ENCODE measurements at regions not wholly inside any gene's neighbourhood (a gene's known extent, or its start where the extent isn't known, plus 50 kb on each side); places are given as distances from the start of the nearest gene placed in this dataset.

GRCh38 chr20:16918366-16918765, 170.2 kb downstream of the OTOR start:
- Histone ChIP-seq H3K36me3 (ENCODE audit: control insufficient read depth in 3 of 3, insufficient read depth in 2 of 3, low read depth in 1 of 3, low read length in 3 of 3) (no peaks in the 10 kb centered on the region), H3K4me3 (ENCODE audit: low read depth in 1 of 3, low read length in 3 of 3) (no peak overlapping the region), H3K27ac (ENCODE audit: low read depth in 1 of 3, low read length in 2 of 3) (no peak overlapping the region), H3K9me3 (ENCODE audit: control insufficient read depth in 2 of 2, insufficient read depth in 1 of 2, low read depth in 1 of 2, low read length in 1 of 2) (no peaks in the 10 kb centered on the region), H3K4me1 (ENCODE audit: control insufficient read depth in 3 of 3, insufficient read depth in 2 of 3, low read depth in 1 of 3, low read length in 2 of 3) (no peaks in the 10 kb centered on the region), H3K27me3 (ENCODE audit: control insufficient read depth in 3 of 3, insufficient read depth in 3 of 3, low read length in 3 of 3) (no peaks in the 10 kb centered on the region)
- FAIRE-seq, result no peak
- 84 to 92% (median 89%) methylated on average over 4 of the region's 4 CpGs for WGBS, 3 donors
- no peak for DNase-seq

- Histone ChIP-seq H3K4me3 (ENCODE audit: low read depth in 1 of 3, low read length in 3 of 3) (no peak overlapping the region), H3K27ac (ENCODE audit: low read depth in 1 of 3, low read length in 2 of 3) (no peak overlapping the region), H3K36me3 (ENCODE audit: control insufficient read depth in 3 of 3, insufficient read depth in 2 of 3, low read depth in 1 of 3, low read length in 3 of 3) (no peaks in the 10 kb centered on the region), H3K4me1 (ENCODE audit: control insufficient read depth in 3 of 3, insufficient read depth in 2 of 3, low read depth in 1 of 3, low read length in 2 of 3) (no peaks in the 10 kb centered on the region), H3K27me3 (ENCODE audit: control insufficient read depth in 3 of 3, insufficient read depth in 3 of 3, low read length in 3 of 3) (no peaks in the 10 kb centered on the region), H3K9me3 (ENCODE audit: control insufficient read depth in 2 of 2, insufficient read depth in 1 of 2, low read depth in 1 of 2, low read length in 1 of 2) (no peaks in the 10 kb centered on the region)
- no peak for DNase-seq
- FAIRE-seq, result no peak
- WGBS, 3 donors, result 60 to 73% (median 63%) methylated on average over 5 of the region's 5 CpGs
Measured at GRCh38 chr20:16919841-16920240, 171.7 kb downstream of the OTOR start.

- no peaks in the 10 kb centered on the region for H3K4me1 ChIP-seq (ENCODE audit: control insufficient read depth in 3 of 3, insufficient read depth in 2 of 3, low read depth in 1 of 3, low read length in 2 of 3)
- DNase-seq, result no peak
- 44 to 80% (median 60%) methylated on average over 3 of the region's 3 CpGs for WGBS, 3 donors
- H3K4me3 ChIP-seq (ENCODE audit: low read depth in 1 of 3, low read length in 3 of 3), result no peak overlapping the region
- H3K36me3 ChIP-seq (ENCODE audit: control insufficient read depth in 3 of 3, insufficient read depth in 2 of 3, low read depth in 1 of 3, low read length in 3 of 3), result no peaks in the 10 kb centered on the region
- no peaks in the 10 kb centered on the region for H3K27me3 ChIP-seq (ENCODE audit: control insufficient read depth in 3 of 3, insufficient read depth in 3 of 3, low read length in 3 of 3)
- no peak overlapping the region for H3K27ac ChIP-seq (ENCODE audit: low read depth in 1 of 3, low read length in 2 of 3)
- FAIRE-seq, result no peak
- no peaks in the 10 kb centered on the region for H3K9me3 ChIP-seq (ENCODE audit: control insufficient read depth in 2 of 2, insufficient read depth in 1 of 2, low read depth in 1 of 2, low read length in 1 of 2)
Measured at GRCh38 chr20:16922834-16923233, 174.7 kb downstream of the OTOR start.

DNA sequence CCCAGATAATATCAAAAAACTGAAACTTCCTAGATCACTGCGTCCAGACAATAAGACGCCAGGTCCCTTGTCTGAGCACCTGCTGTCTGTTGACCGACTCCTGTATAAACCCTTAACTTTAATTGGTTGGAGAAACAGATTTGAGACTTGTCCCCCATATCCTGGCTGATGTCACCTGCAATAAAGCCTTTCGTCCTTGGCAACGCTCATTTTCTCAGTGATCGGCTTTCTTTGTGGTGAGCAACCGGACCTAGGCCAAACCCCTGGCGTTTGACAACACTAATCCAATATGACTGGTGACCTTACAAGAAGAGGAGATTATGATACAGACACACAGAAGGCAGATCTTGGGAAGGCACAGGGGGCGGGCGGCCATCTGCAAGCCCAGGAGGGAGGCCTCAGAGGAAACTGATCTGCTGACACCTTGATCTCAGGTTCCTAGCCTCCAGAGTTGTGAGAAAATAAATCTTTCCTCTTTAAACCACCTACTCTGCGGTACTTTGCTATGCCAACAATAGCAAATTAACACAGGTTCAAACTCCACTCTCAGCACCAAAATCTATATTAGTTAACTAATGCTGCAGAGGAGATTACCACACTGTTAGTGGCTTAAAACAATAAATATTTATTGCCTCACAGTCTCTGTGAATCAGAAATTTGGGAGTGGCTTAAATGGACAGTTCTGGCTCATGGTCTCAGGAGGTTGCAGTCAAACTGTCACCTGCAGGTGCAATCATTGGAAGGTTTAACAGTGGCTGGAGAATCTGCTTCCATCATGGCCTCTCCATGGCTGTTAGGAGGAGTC, 178.7 kb downstream of the OTOR start:
- H3K36me3 ChIP-seq (ENCODE audit: control insufficient read depth in 3 of 3, insufficient read depth in 2 of 3, low read depth in 1 of 3, low read length in 3 of 3), result no peaks in the 10 kb centered on the region
- DNase-seq (peak; percentile 71), FAIRE-seq (no peak)

GRCh38 chr20:16929756-16930155, 181.6 kb downstream of the OTOR start:
- DNase-seq (no peak), FAIRE-seq (no peak)
- H3K9me3 ChIP-seq (ENCODE audit: control insufficient read depth in 2 of 2, insufficient read depth in 1 of 2, low read depth in 1 of 2, low read length in 1 of 2), result no peaks in the 10 kb centered on the region
- no peak overlapping the region for H3K27ac ChIP-seq (ENCODE audit: low read depth in 1 of 3, low read length in 2 of 3)
- no peaks in the 10 kb centered on the region for H3K27me3 ChIP-seq (ENCODE audit: control insufficient read depth in 3 of 3, insufficient read depth in 3 of 3, low read length in 3 of 3)
- no peak overlapping the region for H3K4me3 ChIP-seq (ENCODE audit: low read depth in 1 of 3, low read length in 3 of 3)
- H3K4me1 ChIP-seq (ENCODE audit: control insufficient read depth in 3 of 3, insufficient read depth in 2 of 3, low read depth in 1 of 3, low read length in 2 of 3), result no peaks in the 10 kb centered on the region
- no peaks in the 10 kb centered on the region for H3K36me3 ChIP-seq (ENCODE audit: control insufficient read depth in 3 of 3, insufficient read depth in 2 of 3, low read depth in 1 of 3, low read length in 3 of 3)

More for the DNA sequence above, 178.7 kb downstream of the OTOR start:
- Histone ChIP-seq H3K9me3 (ENCODE audit: control insufficient read depth in 2 of 2, insufficient read depth in 1 of 2, low read depth in 1 of 2, low read length in 1 of 2) (no peaks in the 10 kb centered on the region), H3K27ac (ENCODE audit: low read depth in 1 of 3, low read length in 2 of 3) (peak overlapping the region in 2 of 3 donors; percentile 17 to 52), H3K4me1 (ENCODE audit: control insufficient read depth in 3 of 3, insufficient read depth in 2 of 3, low read depth in 1 of 3, low read length in 2 of 3) (no peaks in the 10 kb centered on the region), H3K27me3 (ENCODE audit: control insufficient read depth in 3 of 3, insufficient read depth in 3 of 3, low read length in 3 of 3) (no peaks in the 10 kb centered on the region), H3K4me3 (ENCODE audit: low read depth in 1 of 3, low read length in 3 of 3) (no peak overlapping the region)
- WGBS, 3 donors, result 15 to 63% (median 36%) methylated on average over 11 of the region's 11 CpGs

DNA sequence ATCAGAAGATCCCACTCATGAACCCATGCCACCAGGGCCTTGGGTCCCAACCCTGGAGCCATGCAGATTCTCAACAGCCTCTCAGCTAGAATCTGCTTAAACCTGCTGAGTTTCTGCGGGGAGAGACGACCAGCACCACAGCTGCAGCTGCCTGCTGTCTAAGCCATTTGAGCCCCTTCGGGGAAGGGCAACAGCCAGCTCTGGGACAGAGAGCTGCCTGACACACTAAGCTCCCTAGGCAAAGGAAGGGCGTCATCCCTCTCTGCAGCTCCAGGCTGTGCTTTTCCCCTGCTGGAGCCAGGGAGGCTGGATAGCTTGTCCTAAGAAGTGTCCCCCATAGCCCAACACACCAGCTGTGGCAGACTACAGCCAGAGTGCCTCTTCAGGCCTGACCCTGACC, 182.5 kb downstream of the OTOR start:
- WGBS, 3 donors, result 83 to 93% (median 85%) methylated on average over 4 of the region's 4 CpGs
- FAIRE-seq, result no peak
- no peaks in the 10 kb centered on the region for H3K27me3 ChIP-seq (ENCODE audit: control insufficient read depth in 3 of 3, insufficient read depth in 3 of 3, low read length in 3 of 3)

DNA sequence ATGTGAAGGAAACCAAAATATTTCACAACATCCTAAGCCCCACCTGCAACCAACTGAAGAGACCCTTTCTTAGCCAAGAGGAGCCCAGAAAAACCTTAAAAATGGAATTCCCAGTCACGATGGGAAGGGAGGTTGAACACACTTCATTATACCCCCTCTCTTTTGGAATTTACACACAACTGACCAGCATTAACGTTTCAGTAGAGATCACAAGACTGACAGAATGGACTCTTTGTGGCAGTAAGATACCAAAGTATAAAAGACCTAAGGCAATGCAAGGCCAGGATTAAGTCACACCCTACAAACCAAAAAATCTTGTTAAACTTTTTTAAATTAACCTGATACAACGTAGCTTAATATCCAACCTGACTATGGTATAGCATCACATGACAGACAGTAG, 190.9 kb downstream of the OTOR start:
- 43 to 52% (median 45%) methylated on average over 3 of the region's 3 CpGs for WGBS, 3 donors
- no peaks in the 10 kb centered on the region for H3K4me1 ChIP-seq (ENCODE audit: control insufficient read depth in 3 of 3, insufficient read depth in 2 of 3, low read depth in 1 of 3, low read length in 2 of 3)
- no peak for FAIRE-seq

More for the DNA sequence above, 182.5 kb downstream of the OTOR start:
- no peaks in the 10 kb centered on the region for H3K9me3 ChIP-seq (ENCODE audit: control insufficient read depth in 2 of 2, insufficient read depth in 1 of 2, low read depth in 1 of 2, low read length in 1 of 2)
- H3K27ac ChIP-seq (ENCODE audit: low read depth in 1 of 3, low read length in 2 of 3), result no peak overlapping the region
- H3K36me3 ChIP-seq (ENCODE audit: control insufficient read depth in 3 of 3, insufficient read depth in 2 of 3, low read depth in 1 of 3, low read length in 3 of 3), result no peaks in the 10 kb centered on the region
- DNase-seq, result no peak
- no peak overlapping the region for H3K4me3 ChIP-seq (ENCODE audit: low read depth in 1 of 3, low read length in 3 of 3)
- no peaks in the 10 kb centered on the region for H3K4me1 ChIP-seq (ENCODE audit: control insufficient read depth in 3 of 3, insufficient read depth in 2 of 3, low read depth in 1 of 3, low read length in 2 of 3)

GRCh38 chr20:16940701-16941100, 192.5 kb downstream of the OTOR start:
- Histone ChIP-seq H3K36me3 (ENCODE audit: control insufficient read depth in 3 of 3, insufficient read depth in 2 of 3, low read depth in 1 of 3, low read length in 3 of 3) (no peaks in the 10 kb centered on the region), H3K27me3 (ENCODE audit: control insufficient read depth in 3 of 3, insufficient read depth in 3 of 3, low read length in 3 of 3) (no peaks in the 10 kb centered on the region), H3K4me1 (ENCODE audit: control insufficient read depth in 3 of 3, insufficient read depth in 2 of 3, low read depth in 1 of 3, low read length in 2 of 3) (no peaks in the 10 kb centered on the region), H3K9me3 (ENCODE audit: control insufficient read depth in 2 of 2, insufficient read depth in 1 of 2, low read depth in 1 of 2, low read length in 1 of 2) (no peaks in the 10 kb centered on the region), H3K4me3 (ENCODE audit: low read depth in 1 of 3, low read length in 3 of 3) (no peak overlapping the region), H3K27ac (ENCODE audit: low read depth in 1 of 3, low read length in 2 of 3) (no peak overlapping the region)
- WGBS, 3 donors, result 55 to 71% (median 65%) methylated on average over 1 of the region's 1 CpG
- DNase-seq (no peak), FAIRE-seq (no peak)

More for the DNA sequence above, 190.9 kb downstream of the OTOR start:
- Histone ChIP-seq H3K27me3 (ENCODE audit: control insufficient read depth in 3 of 3, insufficient read depth in 3 of 3, low read length in 3 of 3) (no peaks in the 10 kb centered on the region), H3K9me3 (ENCODE audit: control insufficient read depth in 2 of 2, insufficient read depth in 1 of 2, low read depth in 1 of 2, low read length in 1 of 2) (no peaks in the 10 kb centered on the region), H3K4me3 (ENCODE audit: low read depth in 1 of 3, low read length in 3 of 3) (no peak overlapping the region), H3K27ac (ENCODE audit: low read depth in 1 of 3, low read length in 2 of 3) (no peak overlapping the region), H3K36me3 (ENCODE audit: control insufficient read depth in 3 of 3, insufficient read depth in 2 of 3, low read depth in 1 of 3, low read length in 3 of 3) (no peaks in the 10 kb centered on the region)
- DNase-seq, result no peak

GRCh38 chr20:16942051-16942450, 193.9 kb downstream of the OTOR start:
- Histone ChIP-seq H3K4me3 (ENCODE audit: low read depth in 1 of 3, low read length in 3 of 3) (no peak overlapping the region), H3K4me1 (ENCODE audit: control insufficient read depth in 3 of 3, insufficient read depth in 2 of 3, low read depth in 1 of 3, low read length in 2 of 3) (no peaks in the 10 kb centered on the region), H3K27me3 (ENCODE audit: control insufficient read depth in 3 of 3, insufficient read depth in 3 of 3, low read length in 3 of 3) (no peaks in the 10 kb centered on the region), H3K36me3 (ENCODE audit: control insufficient read depth in 3 of 3, insufficient read depth in 2 of 3, low read depth in 1 of 3, low read length in 3 of 3) (no peaks in the 10 kb centered on the region), H3K27ac (ENCODE audit: low read depth in 1 of 3, low read length in 2 of 3) (no peak overlapping the region), H3K9me3 (ENCODE audit: control insufficient read depth in 2 of 2, insufficient read depth in 1 of 2, low read depth in 1 of 2, low read length in 1 of 2) (no peaks in the 10 kb centered on the region)
- DNase-seq, result peak in 1 of 2 donors; percentile 51
- WGBS, 3 donors, result 11 to 29% (median 24%) methylated on average over 1 of the region's 1 CpG
- FAIRE-seq, result no peak

Measured in small intestine (tissue), 7 donors.